H1 (cell line): ENCODE measurements at regions not wholly inside any gene's neighbourhood (a gene's known extent, or its start where the extent isn't known, plus 50 kb on each side); places are given as distances from the start of the nearest gene placed in this dataset.

ENCODE experiments used
- CTCF ChIA-PET: fragments of 300-600 bp; sonication (Branson Sonifier 250); formaldehyde crosslinking; loops from one replicate; lab custom pipeline; 2021; ENCODE audit not compliant: partially characterized antibody; lab: Charles Lee
- POLR2A ChIA-PET: fragments of 300-600 bp; sonication (Branson Sonifier 250); formaldehyde crosslinking; loops from one replicate; lab custom pipeline; 2021; ENCODE audit warnings: inconsistent platforms; ENCODE audit not compliant: partially characterized antibody; lab: Charles Lee
- DNase-seq, 2 experiments: peaks; one replicate each; pipeline versions ENCODE4 v3.0.0 to v3.0.0-alpha.2; 2010 to 2022; ENCODE audit warnings: low spot score in 2 of 2, low read depth in 1 of 2, mixed read lengths in 1 of 2
- FAIRE-seq: peaks from 2 replicates; lab custom pipeline; 2011; peaks lifted over from hg19 to GRCh38; lab: Jason Lieb, UNC
- H2AFZ ChIP-seq: 2 replicates; pipeline ENCODE4 v1.8.1; 2012; ENCODE audit warnings: low read length, inconsistent platforms
- H2AK5ac ChIP-seq: 2 replicates; pipeline ENCODE4 v1.6.1; 2013; ENCODE audit warnings: low read depth, low read length
- H2BK120ac ChIP-seq: replicated peaks from 2 replicates; pipeline ENCODE3; 2013; ENCODE audit warnings: low read depth, low read length, inconsistent platforms
- H2BK12ac ChIP-seq: 2 replicates; pipeline ENCODE4 v1.6.1; 2013; ENCODE audit warnings: low read depth, low read length
- H2BK15ac ChIP-seq: 2 replicates; pipeline ENCODE4 v1.6.1; 2013; ENCODE audit warnings: low read length
- H2BK20ac ChIP-seq: 2 replicates; pipeline ENCODE4 v1.6.1; 2013; ENCODE audit warnings: low read length
- H2BK5ac ChIP-seq: 2 replicates; pipeline ENCODE4 v1.6.1; 2013; ENCODE audit warnings: low read depth, low read length
- H3K14ac ChIP-seq: 2 replicates; pipeline ENCODE4 v1.6.1; 2013; ENCODE audit warnings: inconsistent platforms; ENCODE audit not compliant: insufficient read length
- H3K18ac ChIP-seq: 2 replicates; pipeline ENCODE4 v1.6.1; 2013; ENCODE audit warnings: low read length; ENCODE audit errors: extremely low read depth
- H3K23ac ChIP-seq: 2 replicates; pipeline ENCODE4 v1.6.1; 2013; ENCODE audit warnings: inconsistent platforms; ENCODE audit not compliant: insufficient read length
- H3K23me2 ChIP-seq: 2 replicates; pipeline ENCODE4 v1.6.1; 2013; ENCODE audit warnings: low read depth, low read length
- H3K27ac ChIP-seq: 2 replicates; pipeline ENCODE4 v1.6.1; 2011; ENCODE audit warnings: low read depth, low read length, inconsistent platforms
- H3K27me3 ChIP-seq, 4 experiments: replicated peaks in 1 of 4; 1 replicate in 1 of 4; 2 replicates in 3 of 4; pipeline versions ENCODE4 v1.6.1 to v1.8.1; 2011 to 2013; ENCODE audit warnings: low read length in 3 of 4, mild to moderate bottlenecking in 3 of 4, inconsistent platforms in 2 of 4, mixed read lengths in 2 of 4, moderate library complexity in 1 of 4; ENCODE audit not compliant: control insufficient read depth in 3 of 4, insufficient read depth in 3 of 4; ENCODE audit errors: extremely low read depth in 1 of 4
- H3K36me3 ChIP-seq, 4 experiments: 2 replicates each; pipeline versions ENCODE4 v1.6.1 to v1.8.1; 2011 to 2013; ENCODE audit warnings: mild to moderate bottlenecking in 4 of 4, low read length in 3 of 4, moderate library complexity in 2 of 4, control low read depth in 1 of 4, inconsistent platforms in 1 of 4; ENCODE audit not compliant: insufficient read depth in 4 of 4, control insufficient read depth in 2 of 4
- H3K4ac ChIP-seq: replicated peaks from 2 replicates; pipeline ENCODE3; 2013; ENCODE audit warnings: low read length, low read depth, mixed read lengths, inconsistent platforms; ENCODE audit not compliant: insufficient read length
- H3K4me1 ChIP-seq, 4 experiments: replicated peaks in 1 of 4; 1 replicate in 1 of 4; 2 replicates in 3 of 4; pipeline versions ENCODE4 v1.6.1 to v1.8.1; 2011 to 2013; ENCODE audit warnings: low read length in 3 of 4, inconsistent platforms in 2 of 4, mixed read lengths in 1 of 4; ENCODE audit not compliant: insufficient read depth in 4 of 4, control insufficient read depth in 3 of 4
- H3K4me2 ChIP-seq, 2 experiments: 2 replicates each; pipeline versions ENCODE4 v1.6.1 to v1.8.1; 2011 to 2013; ENCODE audit warnings: low read depth in 2 of 2, low read length in 2 of 2, control low read depth in 1 of 2, inconsistent platforms in 1 of 2, mild to moderate bottlenecking in 1 of 2; ENCODE audit not compliant: insufficient read depth in 1 of 2
- H3K4me3 ChIP-seq, 4 experiments: fragments of 200-600, 300-600 bp in 1 of 4; sonication (generic), shearing (Covaris generic), sonication (Bioruptor Twin) in 1 of 4; 2 replicates each; pipeline versions ENCODE4 v1.5.1 to v1.8.1; 2011 to 2016; ENCODE audit warnings: low read length in 4 of 4, low read depth in 3 of 4, control low read depth in 2 of 4, inconsistent platforms in 2 of 4, mild to moderate bottlenecking in 2 of 4, mixed read lengths in 1 of 4, moderate library complexity in 1 of 4; ENCODE audit not compliant: insufficient read depth in 2 of 4; ENCODE audit errors: extremely low read depth in 1 of 4
- H3K56ac ChIP-seq: replicated peaks from 2 replicates; pipeline ENCODE3; 2013; ENCODE audit warnings: low read depth, mild to moderate bottlenecking, mixed read lengths, low read length, inconsistent platforms; ENCODE audit not compliant: insufficient read length
- H3K79me1 ChIP-seq: 2 replicates; pipeline ENCODE4 v1.6.1; 2013; ENCODE audit warnings: low read depth, low read length, control low read depth
- H3K79me2 ChIP-seq, 2 experiments: 2 replicates each; pipeline versions ENCODE4 v1.6.1 to v1.8.1; 2012 to 2013; ENCODE audit warnings: low read length in 2 of 2, mild to moderate bottlenecking in 2 of 2, inconsistent platforms in 1 of 2; ENCODE audit not compliant: insufficient read depth in 2 of 2, control insufficient read depth in 1 of 2
- H3K9ac ChIP-seq, 4 experiments: replicated peaks in 1 of 4; 1 replicate in 1 of 4; 2 replicates in 3 of 4; pipeline versions ENCODE4 v1.6.1 to v1.8.1; 2011 to 2013; ENCODE audit warnings: low read depth in 3 of 4, low read length in 3 of 4, control low read depth in 2 of 4, mild to moderate bottlenecking in 2 of 4, moderate library complexity in 2 of 4, inconsistent platforms in 1 of 4; ENCODE audit errors: extremely low read depth in 1 of 4
- H3K9me3 ChIP-seq, 2 experiments: 2 replicates each; pipeline versions ENCODE4 v1.6.1 to v1.8.1; 2012 to 2013; ENCODE audit warnings: mild to moderate bottlenecking in 2 of 2, moderate library complexity in 2 of 2, control low read depth in 1 of 2, inconsistent platforms in 1 of 2, low read depth in 1 of 2, low read length in 1 of 2, mixed read lengths in 1 of 2; ENCODE audit not compliant: insufficient read depth in 2 of 2
- H4K20me1 ChIP-seq, 2 experiments: replicated peaks in 1 of 2; 2 replicates each; pipeline versions ENCODE3 to v1.8.1; 2011 to 2013; ENCODE audit warnings: inconsistent platforms in 2 of 2, low read length in 2 of 2, mild to moderate bottlenecking in 1 of 2; ENCODE audit not compliant: insufficient read depth in 2 of 2, control insufficient read depth in 1 of 2
- H4K5ac ChIP-seq: 2 replicates; pipeline ENCODE4 v1.6.1; 2013; ENCODE audit warnings: low read length, low read depth, mixed read lengths, inconsistent platforms; ENCODE audit not compliant: insufficient read length
- H4K8ac ChIP-seq: 2 replicates; pipeline ENCODE4 v1.8.0; 2013; ENCODE audit warnings: mild to moderate bottlenecking, moderate library complexity, low read length, inconsistent platforms; ENCODE audit not compliant: insufficient read depth; ENCODE audit errors: extremely low read depth
- H4K91ac ChIP-seq: replicated peaks from 2 replicates; pipeline ENCODE3; 2013; ENCODE audit warnings: low read length, mixed read lengths, inconsistent platforms; ENCODE audit not compliant: insufficient read length
- ASH2L ChIP-seq: fragments of 200-600, 300-600 bp; sonication (generic); IDR thresholded peaks from one replicate; pipeline ENCODE4 v1.7.1; 2017; ENCODE audit warnings: low read length
- BACH1 ChIP-seq: IDR thresholded peaks from 2 replicates; pipeline ENCODE4 v1.6.1; 2012; ENCODE audit warnings: low read length, improper control_type of control experiment
- BCL11A ChIP-seq, 2 experiments: IDR thresholded peaks; one replicate each; pipeline ENCODE4 v1.6.1; 2011; ENCODE audit warnings: low read depth in 2 of 2, low read length in 2 of 2, mild to moderate bottlenecking in 2 of 2
- CEBPB ChIP-seq: IDR thresholded peaks from 2 replicates; pipeline ENCODE4 v1.6.1; 2012; ENCODE audit warnings: low read depth, low read length
- EZH2 ChIP-seq: fragments of 200-600 bp; sonication (generic); IDR thresholded peaks from 2 replicates; pipeline ENCODE4 v1.7.1; 2012; ENCODE audit warnings: low read depth, mild to moderate bottlenecking, moderate library complexity, low read length, inconsistent platforms; ENCODE audit not compliant: severe bottlenecking
- JUN ChIP-seq: IDR thresholded peaks from 2 replicates; pipeline ENCODE4 v1.6.1; 2011; ENCODE audit warnings: low read depth, mild to moderate bottlenecking, improper control_type of control experiment, low read length
- JUND ChIP-seq: IDR thresholded peaks from 2 replicates; pipeline ENCODE4 v1.6.1; 2011; ENCODE audit warnings: mild to moderate bottlenecking, improper control_type of control experiment, low read length
- MAFK ChIP-seq: IDR thresholded peaks from 2 replicates; pipeline ENCODE4 v1.6.1; 2012; ENCODE audit warnings: low read depth, mild to moderate bottlenecking, improper control_type of control experiment, low read length
- NRF1 ChIP-seq: IDR thresholded peaks from 2 replicates; pipeline ENCODE4 v1.6.1; 2011; ENCODE audit warnings: mild to moderate bottlenecking, low read depth, low read length, improper control_type of control experiment
- PHF8 ChIP-seq: fragments of 200-600 bp; sonication (generic); conservative IDR thresholded peaks from 2 replicates; pipeline ENCODE4 v1.7.1; 2012; ENCODE audit warnings: low read depth, mild to moderate bottlenecking, inconsistent platforms, low read length, moderate library complexity
- POLR2A ChIP-seq, 2 experiments: IDR thresholded peaks; 1 replicate in 1 of 2; 2 replicates in 1 of 2; pipeline ENCODE4 v1.6.1; 2011; ENCODE audit warnings: low read depth in 2 of 2, low read length in 2 of 2, mild to moderate bottlenecking in 2 of 2; ENCODE audit errors: control extremely low read depth in 1 of 2
- RXRA ChIP-seq: IDR thresholded peaks from 2 replicates; pipeline ENCODE4 v1.6.1; 2011; ENCODE audit warnings: low read depth, mild to moderate bottlenecking, low read length, moderate library complexity; ENCODE audit not compliant: insufficient read depth
- SAP30 ChIP-seq: fragments of 300-600 bp; sonication (generic); IDR thresholded peaks from 2 replicates; pipeline ENCODE4 v1.7.1; 2012; ENCODE audit warnings: low read length, moderate library complexity, mild to moderate bottlenecking, inconsistent platforms; ENCODE audit not compliant: insufficient read depth, insufficient replicate concordance
- SP1 ChIP-seq: IDR thresholded peaks from 2 replicates; pipeline ENCODE4 v1.6.1; 2011; ENCODE audit warnings: low read depth, low read length
- SP2 ChIP-seq: IDR thresholded peaks from 2 replicates; pipeline ENCODE4 v1.6.1; 2012; ENCODE audit warnings: mild to moderate bottlenecking, low read length, inconsistent platforms
- TEAD4 ChIP-seq: IDR thresholded peaks from 2 replicates; pipeline ENCODE4 v1.6.1; 2012; ENCODE audit warnings: low read depth, low read length, inconsistent platforms, mixed read lengths
- WGBS, 2 experiments: shearing (Covaris generic) in 1 of 2; methylation state at CpG; one replicate each; pipeline versions ENCODE4 v1.1.6 to v1.1.7; 2013 to 2015; ENCODE audit warnings: low lambda C conversion rate in 2 of 2, mixed read lengths in 2 of 2, inconsistent platforms in 1 of 2, low coverage in 1 of 2, missing lambda C conversion rate in 1 of 2; ENCODE audit not compliant: insufficient replicate concordance in 2 of 2, insufficient coverage in 1 of 2, insufficient read length in 1 of 2; ENCODE audit errors: extremely low coverage in 1 of 2, missing lambda C conversion rate in 1 of 2; 5-methylcytosine and 5-hydroxymethylcytosine counted together

DNA sequence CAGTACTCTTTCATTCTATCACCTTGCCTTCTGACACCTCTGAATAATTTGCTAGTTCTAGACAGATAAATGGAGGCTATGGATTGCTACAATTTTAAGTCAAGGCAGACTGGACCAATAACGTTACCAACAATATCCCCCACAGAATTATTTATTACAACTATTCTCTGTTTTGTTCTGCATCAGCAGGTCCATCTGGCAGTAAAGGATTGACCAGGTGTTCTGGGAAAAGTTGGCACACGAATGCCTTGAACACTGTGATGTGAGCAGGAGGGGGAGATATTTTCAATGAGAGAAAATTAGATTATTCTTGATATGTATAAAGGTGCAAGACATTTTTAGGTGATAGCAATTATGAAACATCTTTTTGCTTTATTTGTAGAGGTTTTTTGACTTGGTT, 718.8 kb upstream of the TMPRSS15 start:
- Histone ChIP-seq H2AFZ (no peak overlapping the region), H3K4ac (no peak overlapping the region), H3K4me2 (no peak overlapping the region), H2BK15ac (no peak overlapping the region), H4K20me1 (no peaks in the 10 kb centered on the region), H3K36me3 (peaks cover 0 to 2% (median 0%) of the 10 kb centered on the region in 4 experiments; a peak in 1 of 8 replicates), H2BK5ac (no peak overlapping the region), H4K91ac (no peak overlapping the region), H3K4me1 (peaks cover 0 to 22% (median 8%) of the 10 kb centered on the region in 4 experiments; a peak in 4 of 7 replicates), H3K4me3 (no peak overlapping the region), H2BK120ac (no peak overlapping the region), H4K8ac (no peak overlapping the region), H4K5ac (no peak overlapping the region), H3K23ac (no peak overlapping the region), H3K18ac (no peak overlapping the region), H3K9ac (no peak overlapping the region), H3K23me2 (no peaks in the 10 kb centered on the region), H3K27me3 (no peaks in the 10 kb centered on the region), H3K56ac (no peak overlapping the region), H3K79me1 (no peaks in the 10 kb centered on the region), H2BK20ac (no peak overlapping the region), H3K9me3 (0 out of 4 replicates have a peak, but pooled peaks cover 0 to 4% of the 10 kb centered on the region in 2 experiments), H3K14ac (no peak overlapping the region), H2BK12ac (no peak overlapping the region), H3K27ac (no peak overlapping the region), H2AK5ac (no peak overlapping the region), H3K79me2 (no peaks in the 10 kb centered on the region)
- DNase-seq (no peak), FAIRE-seq (no peak)
- ChIA-PET POLR2A (no interaction called here), CTCF (no interaction called here)
- WGBS, 2 experiments = 89% methylated on average over 2 of the region's 2 CpGs; no CpG with 5 or more reads in 1 of the 2 experiments
- TF ChIP-seq SP1 (no peak), CEBPB (no peak), TEAD4 (no peak), BACH1 (no peak), NRF1 (no peak), EZH2 (no peak), RXRA (no peak), JUND (no peak), PHF8 (no peak), SP2 (no peak), SAP30 (no peak), MAFK (no peak), POLR2A (IDR thresholded peaks at IDR 0.05; ENCODE audit: control extremely low read depth in 1 of 2, low read depth in 2 of 2, low read length in 2 of 2) (no peak), ASH2L (no peak), BCL11A (IDR thresholded peaks at IDR 0.05; ENCODE audit: low read depth in 2 of 2, low read length in 2 of 2) (no peak), JUN (no peak)
